OCI-LY3 (cell line): ENCODE measurements at regions not wholly inside any gene's neighbourhood (a gene's known extent, or its start where the extent isn't known, plus 50 kb on each side); places are given as distances from the start of the nearest gene placed in this dataset.

Experiments used
- CTCF ChIP-seq: fragments of 200-600, 300-600 bp; sonication (generic); IDR thresholded peaks from 2 replicates; pipeline ENCODE4 v1.5.1; 2014; ENCODE audit warnings: antibody characterized with exemption, low read length, low read depth
- EZH2phosphoT487 ChIP-seq: fragments of 200-600 bp; shearing (Covaris generic); IDR thresholded peaks from 2 replicates; pipeline ENCODE4 v1.6.1; 2018; ENCODE audit warnings: antibody characterized with exemption, mixed run types, low read depth

DNA sequence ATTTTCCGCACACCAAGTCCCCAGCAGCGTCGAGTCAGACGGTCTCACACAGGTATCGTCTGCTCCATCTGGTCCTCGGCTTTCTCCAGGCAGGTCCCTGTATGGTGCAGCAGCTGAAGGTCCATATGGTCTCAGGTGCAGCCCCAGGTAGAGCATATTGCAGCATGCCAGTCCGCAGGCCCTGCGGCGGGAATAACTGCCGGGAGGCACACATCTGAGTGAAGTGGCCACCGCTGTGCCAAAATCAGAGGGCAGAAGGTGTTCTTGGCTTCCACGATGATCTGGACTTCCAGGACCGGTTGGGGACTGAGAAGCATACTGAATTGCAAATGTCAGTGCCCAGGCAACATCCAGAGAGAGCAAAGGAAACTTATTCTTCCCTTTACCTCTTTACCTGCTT is 320.3 kb downstream of the RNF144A start:
- TF ChIP-seq CTCF (no peak), EZH2phosphoT487 (no peak)
